Stimulated activated memory B cell treated with anti-CD40 and anti-IgM and Interleukin-4, amounts not matched to agents 10 μg/mL and 1 μg/mL and 100 μg/mL, for 72 hours (primary cell): ENCODE measurements at regions not wholly inside any gene's neighbourhood (a gene's known extent, or its start where the extent isn't known, plus 50 kb on each side); places are given as distances from the start of the nearest gene placed in this dataset.

Source experiments
- ATAC-seq: fragments of 150-1000 bp; cut with Tn5 transposase; 2 replicates; pipeline ENCODE4 v1.10.0; 2021
- H3K27ac Mint-ChIP-seq: one replicate; pipeline ENCODE4 v1.8.0; 2022; ENCODE audit warnings: mild to moderate bottlenecking, mixed read lengths
- H3K27me3 Mint-ChIP-seq: one replicate; pipeline ENCODE4 v1.8.0; 2022; ENCODE audit warnings: mixed read lengths
- H3K36me3 Mint-ChIP-seq: one replicate; pipeline ENCODE4 v1.8.0; 2022; ENCODE audit warnings: mixed read lengths
- H3K4me1 Mint-ChIP-seq: one replicate; pipeline ENCODE4 v1.8.0; 2022; ENCODE audit warnings: mixed read lengths
- H3K4me3 Mint-ChIP-seq: one replicate; pipeline ENCODE4 v1.8.0; 2022; ENCODE audit warnings: mild to moderate bottlenecking, moderate library complexity, mixed read lengths
- H3K9me3 Mint-ChIP-seq: one replicate; pipeline ENCODE4 v1.8.0; 2022; ENCODE audit warnings: mixed read lengths

- Mint-ChIP-seq H3K4me3 (no peak overlapping the region), H3K27ac (no peak overlapping the region), H3K9me3 (peaks cover 3% of the 10 kb centered on the region), H3K36me3 (no peaks in the 10 kb centered on the region), H3K4me1 (no peaks in the 10 kb centered on the region), H3K27me3 (peaks cover 25% of the 10 kb centered on the region)
- ATAC-seq: no peak
Observed at GRCh38 chr5:61816585-61817450, 484.8 kb downstream of the ZSWIM6 start.

- ATAC-seq: no peak
- Mint-ChIP-seq H3K27ac (no peak overlapping the region), H3K36me3 (no peaks in the 10 kb centered on the region), H3K4me1 (no peaks in the 10 kb centered on the region), H3K27me3 (peaks cover 24% of the 10 kb centered on the region), H3K4me3 (no peak overlapping the region), H3K9me3 (peaks cover 3% of the 10 kb centered on the region)
Observed at GRCh38 chr5:61817472-61818326, 485.6 kb downstream of the ZSWIM6 start.

- Mint-ChIP-seq H3K27ac (no peak overlapping the region), H3K27me3 (peaks cover 6% of the 10 kb centered on the region), H3K4me1 (no peaks in the 10 kb centered on the region), H3K9me3 (peaks cover 3% of the 10 kb centered on the region), H3K4me3 (no peak overlapping the region), H3K36me3 (no peaks in the 10 kb centered on the region)
- ATAC-seq: no peak
Observed at GRCh38 chr5:61820836-61821235, 485.2 kb upstream of the KIF2A start.

- H3K27me3 Mint-ChIP-seq: no peaks in the 10 kb centered on the region
- H3K4me1 Mint-ChIP-seq: no peaks in the 10 kb centered on the region
- peaks cover 3% of the 10 kb centered on the region for H3K9me3 Mint-ChIP-seq
- ATAC-seq: no peak
- no peak overlapping the region for H3K27ac Mint-ChIP-seq
- no peak overlapping the region for H3K4me3 Mint-ChIP-seq
- H3K36me3 Mint-ChIP-seq: no peaks in the 10 kb centered on the region
Observed at GRCh38 chr5:61821561-61821960, 484.4 kb upstream of the KIF2A start.

GRCh38 chr5:61822584-61822983, 483.4 kb upstream of the KIF2A start:
- Mint-ChIP-seq H3K36me3 (no peaks in the 10 kb centered on the region), H3K4me3 (no peak overlapping the region), H3K9me3 (peaks cover 3% of the 10 kb centered on the region), H3K4me1 (no peaks in the 10 kb centered on the region), H3K27ac (no peak overlapping the region), H3K27me3 (no peaks in the 10 kb centered on the region)
- peak; percentile 38 for ATAC-seq

- Mint-ChIP-seq H3K36me3 (no peaks in the 10 kb centered on the region), H3K4me3 (no peak overlapping the region), H3K27ac (no peak overlapping the region), H3K27me3 (no peaks in the 10 kb centered on the region), H3K9me3 (peaks cover 3% of the 10 kb centered on the region), H3K4me1 (no peaks in the 10 kb centered on the region)
- no peak for ATAC-seq
Observed at GRCh38 chr5:61823065-61823464, 482.9 kb upstream of the KIF2A start.

GRCh38 chr5:61823781-61824180, 482.2 kb upstream of the KIF2A start:
- Mint-ChIP-seq H3K4me1 (no peaks in the 10 kb centered on the region), H3K27ac (no peak overlapping the region), H3K9me3 (peaks cover 3% of the 10 kb centered on the region), H3K36me3 (no peaks in the 10 kb centered on the region), H3K4me3 (no peak overlapping the region), H3K27me3 (peaks cover 2% of the 10 kb centered on the region)
- ATAC-seq: no peak

GRCh38 chr5:61824396-61824795, 481.6 kb upstream of the KIF2A start:
- H3K9me3 Mint-ChIP-seq: peaks cover 1% of the 10 kb centered on the region
- no peak overlapping the region for H3K27ac Mint-ChIP-seq
- H3K27me3 Mint-ChIP-seq: peaks cover 8% of the 10 kb centered on the region
- H3K4me1 Mint-ChIP-seq: no peaks in the 10 kb centered on the region
- no peak overlapping the region for H3K4me3 Mint-ChIP-seq
- no peak for ATAC-seq
- H3K36me3 Mint-ChIP-seq: no peaks in the 10 kb centered on the region

GRCh38 chr5:61827445-61827975, 478.5 kb upstream of the KIF2A start:
- Mint-ChIP-seq H3K9me3 (no peaks in the 10 kb centered on the region), H3K27me3 (peaks cover 9% of the 10 kb centered on the region), H3K4me1 (no peaks in the 10 kb centered on the region), H3K36me3 (no peaks in the 10 kb centered on the region), H3K4me3 (no peak overlapping the region), H3K27ac (no peak overlapping the region)
- no peak for ATAC-seq

- Mint-ChIP-seq H3K27me3 (peaks cover 9% of the 10 kb centered on the region), H3K4me3 (no peak overlapping the region), H3K36me3 (no peaks in the 10 kb centered on the region), H3K27ac (no peak overlapping the region), H3K4me1 (no peaks in the 10 kb centered on the region), H3K9me3 (no peaks in the 10 kb centered on the region)
- no peak for ATAC-seq
Observed at GRCh38 chr5:61828856-61829255, 477.1 kb upstream of the KIF2A start.

- H3K27ac Mint-ChIP-seq: no peak overlapping the region
- H3K9me3 Mint-ChIP-seq: no peaks in the 10 kb centered on the region
- no peaks in the 10 kb centered on the region for H3K4me1 Mint-ChIP-seq
- no peak overlapping the region for H3K4me3 Mint-ChIP-seq
- peaks cover 9% of the 10 kb centered on the region for H3K27me3 Mint-ChIP-seq
- H3K36me3 Mint-ChIP-seq: no peaks in the 10 kb centered on the region
- no peak for ATAC-seq
Observed at GRCh38 chr5:61831736-61832135, 474.3 kb upstream of the KIF2A start.

- no peak for ATAC-seq
- Mint-ChIP-seq H3K4me3 (no peak overlapping the region), H3K4me1 (no peaks in the 10 kb centered on the region), H3K27ac (no peak overlapping the region), H3K9me3 (no peaks in the 10 kb centered on the region), H3K36me3 (no peaks in the 10 kb centered on the region), H3K27me3 (no peaks in the 10 kb centered on the region)
Observed at GRCh38 chr5:61837788-61838187, 468.2 kb upstream of the KIF2A start.

- H3K27ac Mint-ChIP-seq: no peak overlapping the region
- no peak overlapping the region for H3K4me3 Mint-ChIP-seq
- H3K9me3 Mint-ChIP-seq: no peaks in the 10 kb centered on the region
- no peak for ATAC-seq
- H3K4me1 Mint-ChIP-seq: no peaks in the 10 kb centered on the region
- no peaks in the 10 kb centered on the region for H3K27me3 Mint-ChIP-seq
- no peaks in the 10 kb centered on the region for H3K36me3 Mint-ChIP-seq
Observed at GRCh38 chr5:61840361-61840760, 465.6 kb upstream of the KIF2A start.

GRCh38 chr5:61842840-61843239, 463.2 kb upstream of the KIF2A start:
- H3K4me3 Mint-ChIP-seq: no peak overlapping the region
- H3K9me3 Mint-ChIP-seq: peaks cover 5% of the 10 kb centered on the region
- H3K36me3 Mint-ChIP-seq: no peaks in the 10 kb centered on the region
- no peak for ATAC-seq
- H3K27ac Mint-ChIP-seq: no peak overlapping the region
- no peaks in the 10 kb centered on the region for H3K27me3 Mint-ChIP-seq
- no peaks in the 10 kb centered on the region for H3K4me1 Mint-ChIP-seq

GRCh38 chr5:61850696-61851095, 455.3 kb upstream of the KIF2A start:
- Mint-ChIP-seq H3K36me3 (no peaks in the 10 kb centered on the region), H3K9me3 (peaks cover 11% of the 10 kb centered on the region), H3K27me3 (no peaks in the 10 kb centered on the region), H3K27ac (no peak overlapping the region), H3K4me1 (no peaks in the 10 kb centered on the region), H3K4me3 (no peak overlapping the region)
- ATAC-seq: no peak
